ENCODE measurements at regions not wholly inside any gene's neighbourhood (a gene's known extent, or its start where the extent isn't known, plus 50 kb on each side); places are given as distances from the start of the nearest gene placed in this dataset.

- DNase-seq (ENCODE audit: low spot score) = no peak
- Histone ChIP-seq H3K9me2 (ENCODE audit: insufficient read depth) (peaks cover 13% of the 10 kb centered on the region; the same call in 1 of the 2 replicates), H2AFZ (no peak overlapping the region), H3K27ac (ENCODE audit: low read depth) (no peak overlapping the region), H3K4me2 (no peak overlapping the region), H4K20me1 (replicated peaks; ENCODE audit: insufficient read depth) (no peaks in the 10 kb centered on the region), H3K4me1 (ENCODE audit: insufficient read depth) (no peaks in the 10 kb centered on the region), H3K79me2 (replicated peaks; ENCODE audit: insufficient read depth) (no peaks in the 10 kb centered on the region), H3K36me3 (ENCODE audit: insufficient read depth) (no peaks in the 10 kb centered on the region), H3K4me3 (no peak overlapping the region), H3F3A (replicated peaks; ENCODE audit: low read depth) (no peaks in the 10 kb centered on the region), H3K27me3 (ENCODE audit: insufficient read depth) (no peaks in the 10 kb centered on the region)
- Mint-ChIP-seq H3K4me3 (no peak overlapping the region), H3K27me3 (ENCODE audit: insufficient read depth, low read depth, poor library complexity) (no peaks in the 10 kb centered on the region), H3K36me3 (ENCODE audit: low read depth) (no peaks in the 10 kb centered on the region), H3K27ac (no peak overlapping the region), H3K9me3 (no peaks in the 10 kb centered on the region), H3K4me1 (no peaks in the 10 kb centered on the region)
- no peak for ATAC-seq
- no peak for TF ChIP-seq EZH2 (IDR thresholded peaks at IDR 0.05; ENCODE audit: low read depth, unreplicated experiment)
- TF ChIP-seq REST (IDR thresholded peaks at IDR 0.05; ENCODE audit: unreplicated experiment) = no peak
- TF ChIP-seq, protein P1, sequence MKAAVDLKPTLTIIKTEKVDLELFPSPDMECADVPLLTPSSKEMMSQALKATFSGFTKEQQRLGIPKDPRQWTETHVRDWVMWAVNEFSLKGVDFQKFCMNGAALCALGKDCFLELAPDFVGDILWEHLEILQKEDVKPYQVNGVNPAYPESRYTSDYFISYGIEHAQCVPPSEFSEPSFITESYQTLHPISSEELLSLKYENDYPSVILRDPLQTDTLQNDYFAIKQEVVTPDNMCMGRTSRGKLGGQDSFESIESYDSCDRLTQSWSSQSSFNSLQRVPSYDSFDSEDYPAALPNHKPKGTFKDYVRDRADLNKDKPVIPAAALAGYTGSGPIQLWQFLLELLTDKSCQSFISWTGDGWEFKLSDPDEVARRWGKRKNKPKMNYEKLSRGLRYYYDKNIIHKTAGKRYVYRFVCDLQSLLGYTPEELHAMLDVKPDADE (IDR thresholded peaks at IDR 0.05) = no peak
- TF ChIP-seq CREB1 (CRISPR knock-in tag; IDR thresholded peaks at IDR 0.05; ENCODE audit: low read depth) = no peak
- TF ChIP-seq JUNB (IDR thresholded peaks at IDR 0.05; ENCODE audit: unreplicated experiment) = no peak
- TF ChIP-seq EZH2phosphoT487 (IDR thresholded peaks at IDR 0.05; ENCODE audit: unreplicated experiment) = no peak
- TF ChIP-seq POLR2AphosphoS5 (IDR thresholded peaks at IDR 0.05; ENCODE audit: low read depth) = no peak
- TF ChIP-seq NANOG (IDR thresholded peaks at IDR 0.05; ENCODE audit: borderline replicate concordance) = no peak
Observed at GRCh38 chr2:224159345-224159928, 120.4 kb upstream of the SERPINE2 start.

DNA sequence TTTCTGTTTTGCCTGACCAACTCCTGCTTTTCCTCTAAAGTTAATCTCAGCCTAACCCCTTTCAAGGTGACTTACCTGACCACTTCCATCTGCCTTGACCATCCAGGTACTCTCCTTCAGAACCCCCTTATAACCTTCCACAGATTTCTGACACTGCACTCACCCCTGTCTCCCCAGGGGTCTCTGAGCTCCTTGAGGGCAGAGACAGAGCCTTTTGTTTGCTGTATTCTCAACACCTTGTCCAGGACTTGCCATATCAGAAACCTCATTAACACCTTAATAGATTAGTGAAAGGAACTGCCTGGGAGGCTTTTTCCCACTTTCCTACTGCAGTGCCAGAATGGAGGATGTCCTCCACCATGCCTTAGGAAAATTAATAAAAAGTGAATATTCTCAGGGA lies 119.7 kb upstream of the SERPINE2 start:
- Histone ChIP-seq H4K20me1 (replicated peaks; ENCODE audit: insufficient read depth) (no peaks in the 10 kb centered on the region), H3K27me3 (ENCODE audit: insufficient read depth) (no peaks in the 10 kb centered on the region), H3K4me3 (no peak overlapping the region), H3K36me3 (ENCODE audit: insufficient read depth) (no peaks in the 10 kb centered on the region), H2AFZ (no peak overlapping the region), H3K9me2 (ENCODE audit: insufficient read depth) (peaks cover 13% of the 10 kb centered on the region; the same call in 1 of the 2 replicates), H3K79me2 (replicated peaks; ENCODE audit: insufficient read depth) (no peaks in the 10 kb centered on the region), H3K4me1 (ENCODE audit: insufficient read depth) (no peaks in the 10 kb centered on the region), H3K27ac (ENCODE audit: low read depth) (no peak overlapping the region), H3F3A (replicated peaks; ENCODE audit: low read depth) (no peaks in the 10 kb centered on the region), H3K4me2 (no peak overlapping the region)
- DNase-seq (ENCODE audit: low spot score) (no peak), ATAC-seq (no peak)
- no peak overlapping the region for H3K27ac Mint-ChIP-seq
- H3K36me3 Mint-ChIP-seq (ENCODE audit: low read depth) = no peaks in the 10 kb centered on the region
- no peak for TF ChIP-seq ZNF462 (CRISPR knock-in tag; IDR thresholded peaks at IDR 0.05)
- no peaks in the 10 kb centered on the region for H3K4me1 Mint-ChIP-seq
- no peaks in the 10 kb centered on the region for H3K27me3 Mint-ChIP-seq (ENCODE audit: insufficient read depth, low read depth, poor library complexity)
- H3K9me3 Mint-ChIP-seq = no peaks in the 10 kb centered on the region
- no peak overlapping the region for H3K4me3 Mint-ChIP-seq
